ENCODE measurements at regions not wholly inside any gene's neighbourhood (a gene's known extent, or its start where the extent isn't known, plus 50 kb on each side); places are given as distances from the start of the nearest gene placed in this dataset.

DNA sequence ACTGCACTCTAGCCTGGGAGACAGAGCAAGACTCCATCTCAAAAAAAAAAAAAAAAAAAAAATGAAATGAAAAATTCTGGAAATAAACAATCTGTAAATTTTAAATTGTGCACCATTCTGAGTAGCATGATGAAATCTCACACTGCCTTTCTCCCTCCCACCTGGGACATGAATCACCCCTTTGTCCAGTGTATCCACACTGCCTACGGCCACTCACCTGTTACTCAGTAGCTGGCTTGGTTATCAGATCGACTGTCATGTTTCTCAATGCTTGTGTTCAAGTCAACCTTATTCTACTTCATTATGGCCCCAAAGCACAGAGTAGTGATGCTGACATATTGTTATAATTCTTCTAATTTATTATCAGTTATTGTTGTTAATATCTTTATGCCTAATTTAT, 58.7 kb upstream of the MTHFD1L start:
- peak; percentile 33 for DNase-seq (ENCODE audit: low read depth, low spot score)
- peak overlapping the region; percentile 40 for H3K27ac ChIP-seq

DNA sequence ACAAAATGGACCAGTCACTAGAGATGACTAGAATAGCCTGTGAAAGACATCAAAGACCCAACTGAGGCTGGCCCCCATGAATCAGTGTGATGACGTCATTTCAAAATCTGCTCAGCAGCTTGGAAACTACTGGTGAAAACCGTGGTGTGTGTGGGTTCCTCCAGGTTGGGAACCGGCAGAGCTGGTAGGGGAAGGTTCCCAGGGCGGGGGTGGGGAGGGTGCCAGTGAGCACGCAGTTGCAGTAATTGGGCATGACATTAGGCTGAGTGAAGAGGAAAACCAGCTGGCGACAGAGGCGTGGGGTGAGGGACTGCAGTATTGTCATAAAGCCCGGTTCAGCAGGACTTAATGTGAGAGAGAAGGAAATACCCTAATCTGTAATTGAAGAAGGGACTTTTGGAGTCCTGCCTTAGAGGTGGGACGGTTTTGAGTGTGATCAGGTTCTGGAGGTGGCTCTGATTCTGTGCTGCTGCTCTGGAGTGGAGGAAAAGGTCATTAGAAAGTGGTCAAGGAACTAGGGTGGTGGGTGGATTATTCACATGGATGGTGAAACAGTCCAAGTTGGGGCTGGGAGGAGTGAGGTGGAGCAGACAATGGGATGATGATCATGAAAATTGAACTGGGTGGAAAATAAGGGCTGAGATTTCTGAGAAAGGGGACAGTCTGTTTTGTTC, 52.0 kb upstream of the MTHFD1L start:
- H3K27ac ChIP-seq, result peak overlapping the region; percentile 99
- DNase-seq (ENCODE audit: low read depth, low spot score), result peak; percentile 75

DNA sequence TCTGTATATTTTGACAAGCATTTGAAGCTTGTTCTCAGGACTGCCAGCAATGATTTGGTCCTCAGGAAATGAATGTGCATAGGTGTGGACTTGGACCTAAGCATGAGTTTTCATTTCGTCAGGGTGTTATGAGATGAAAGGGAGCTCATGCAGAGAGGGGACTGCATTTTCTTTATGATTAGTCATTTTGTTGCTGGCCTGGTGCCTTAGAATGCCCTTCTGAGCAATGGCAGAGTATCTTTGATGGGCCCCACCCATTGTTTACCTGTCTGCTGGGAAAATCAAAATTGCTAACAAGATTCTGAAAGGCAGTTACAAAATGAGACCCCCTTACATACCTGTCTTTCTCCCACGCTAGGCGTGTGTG, 51.5 kb upstream of the MTHFD1L start:
- DNase-seq (ENCODE audit: low read depth, low spot score), result peak; percentile 79
- H3K27ac ChIP-seq, result peak overlapping the region; percentile 99

Data from epithelial cell of prostate (primary cell).